A673 (cell line): ENCODE measurements at regions not wholly inside any gene's neighbourhood (a gene's known extent, or its start where the extent isn't known, plus 50 kb on each side); places are given as distances from the start of the nearest gene placed in this dataset.

Experiments
- BruUV-seq: library from RNA; stranded (reverse); fragments of 400-500 nt; replicated peaks from 2 replicates; lab custom pipeline; 2021; lab: Mats Ljungman, UMichigan
- CTCF ChIA-PET: fragments of 300-600 bp; sonication (Branson Sonifier 250); formaldehyde crosslinking; loops from one replicate; lab custom pipeline; 2022; ENCODE audit warnings: antibody characterized with exemption; lab: Charles Lee
- POLR2A ChIA-PET: fragments of 300-600 bp; sonication (Branson Sonifier 250); formaldehyde crosslinking; loops from one replicate; lab custom pipeline; 2022; ENCODE audit warnings: antibody characterized with exemption; ENCODE audit not compliant: low non-redundant PET; lab: Charles Lee
- DNase-seq: peaks from one replicate; pipeline ENCODE4 v3.0.0-alpha.2; 2015; ENCODE audit warnings: low spot score
- H3K27ac ChIP-seq: fragments of 200-600 bp; sonication (generic); 2 replicates; pipeline ENCODE4 v1.5.1; 2016; ENCODE audit warnings: mixed run types, low read depth, mild to moderate bottlenecking, mixed read lengths, antibody characterized with exemption, low read length; ENCODE audit not compliant: poor library complexity, severe bottlenecking
- H3K27me3 ChIP-seq: fragments of 200-600 bp; sonication (generic); replicated peaks from 2 replicates; pipeline ENCODE4 v1.6.1; 2017; ENCODE audit warnings: mixed run types, low read depth, mild to moderate bottlenecking, mixed read lengths, antibody characterized with exemption, low read length; ENCODE audit not compliant: insufficient read depth, poor library complexity
- H3K36me3 ChIP-seq: fragments of 200-600 bp; sonication (generic); 2 replicates; pipeline ENCODE4 v1.6.1; 2016; ENCODE audit warnings: mixed run types, mild to moderate bottlenecking, mixed read lengths, antibody characterized with exemption, low read length; ENCODE audit not compliant: insufficient read depth, poor library complexity, severe bottlenecking
- H3K4me1 ChIP-seq: fragments of 200-600 bp; sonication (generic); 2 replicates; pipeline ENCODE4 v1.6.1; 2017; ENCODE audit warnings: mixed run types, mild to moderate bottlenecking, mixed read lengths, antibody characterized with exemption, low read length; ENCODE audit not compliant: insufficient read depth, poor library complexity, severe bottlenecking
- H3K4me3 ChIP-seq: fragments of 200-600 bp; sonication (generic); 2 replicates; pipeline ENCODE4 v1.5.1; 2016; ENCODE audit warnings: low read depth, mixed run types, mild to moderate bottlenecking, mixed read lengths, low read length; ENCODE audit not compliant: poor library complexity, severe bottlenecking
- H3K9me3 ChIP-seq: fragments of 200-600 bp; sonication (generic); 2 replicates; pipeline ENCODE4 v1.6.1; 2016; ENCODE audit warnings: mixed run types, low read depth, mild to moderate bottlenecking, mixed read lengths, antibody characterized with exemption, low read length; ENCODE audit not compliant: poor library complexity, severe bottlenecking
- CTCF ChIP-seq: fragments of 300-800, 200-600 bp; sonication (generic); conservative IDR thresholded peaks from 2 replicates; pipeline ENCODE4 v1.5.1; 2017; ENCODE audit warnings: low read depth, mild to moderate bottlenecking, antibody characterized with exemption, low read length, moderate library complexity, mixed read lengths
- EZH2 ChIP-seq: fragments of 200-600 bp; sonication (generic); IDR thresholded peaks from 2 replicates; pipeline ENCODE4 v1.6.1; 2017; ENCODE audit warnings: borderline replicate concordance, low read depth, mild to moderate bottlenecking, mixed read lengths, antibody characterized with exemption, low read length; ENCODE audit not compliant: poor library complexity, severe bottlenecking
- intact Hi-C: fragments of 100-400 bp; cut with micrococcal nuclease; formaldehyde crosslinking; loops from one replicate; pipeline ENCODE4 v1.10.0; 2022; ENCODE audit not compliant: unreplicated experiment

DNA sequence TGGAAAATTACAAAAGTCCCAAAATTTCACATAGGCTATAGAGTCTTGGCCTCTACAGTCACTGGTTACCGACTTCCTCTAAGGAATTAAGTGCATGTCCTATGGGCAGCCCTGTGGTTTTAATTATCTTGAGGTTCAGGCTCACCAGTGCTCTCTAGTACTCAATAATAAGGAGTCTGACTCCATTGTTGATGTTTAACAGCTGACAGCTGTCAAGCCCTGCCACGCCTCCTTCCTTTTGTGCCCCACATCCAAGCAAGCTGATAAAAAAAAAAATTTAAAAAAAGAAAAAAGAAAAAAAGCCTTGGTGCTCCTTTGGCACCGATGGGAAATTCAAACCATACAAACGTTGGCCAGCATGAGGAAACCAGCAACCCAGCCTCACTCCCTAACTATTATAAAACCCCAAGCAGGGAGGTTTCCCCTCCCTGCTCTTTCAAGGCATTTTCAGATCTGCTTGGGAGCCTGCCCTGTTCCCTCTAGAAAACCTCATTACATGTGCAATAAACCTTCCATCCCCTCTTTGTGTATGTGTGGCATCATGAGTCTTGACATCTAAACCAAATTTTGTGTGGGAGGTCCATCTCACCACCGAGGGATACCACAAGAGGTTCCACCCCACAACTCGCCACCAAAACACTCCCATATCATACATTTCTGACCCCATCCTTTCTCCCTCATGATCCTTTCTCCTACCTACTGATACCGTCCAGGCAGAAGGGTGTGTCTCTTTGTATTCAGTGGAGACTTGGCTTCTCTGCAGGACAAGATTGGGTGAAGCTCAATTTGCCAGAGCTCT lies 70.9 kb upstream of the CCDC71L start:
- TF ChIP-seq CTCF, result no peak
- BruUV-seq, result no TSS peak
- Histone ChIP-seq H3K27ac (no peak overlapping the region), H3K4me3 (no peak overlapping the region), H3K36me3 (no peaks in the 10 kb centered on the region), H3K27me3 (no peaks in the 10 kb centered on the region), H3K9me3 (peaks cover 4% of the 10 kb centered on the region), H3K4me1 (peaks cover 7% of the 10 kb centered on the region)
- CTCF ChIA-PET, result no interaction called here
- POLR2A ChIA-PET, result no interaction called here
- intact Hi-C loops, result no loop called here
- peak; percentile 28 for DNase-seq

- Histone ChIP-seq H3K4me3 (no peak overlapping the region), H3K27me3 (no peaks in the 10 kb centered on the region), H3K9me3 (peaks cover 4% of the 10 kb centered on the region), H3K27ac (no peak overlapping the region), H3K4me1 (peaks cover 7% of the 10 kb centered on the region), H3K36me3 (no peaks in the 10 kb centered on the region)
- intact Hi-C loops, result loop anchor here (1.0 to 5.0 kb wide), 2 partner anchors 75 to 263 kb away; no protein-coding TSS in a partner anchor
- POLR2A ChIA-PET, result no interaction called here
- no peak for TF ChIP-seq CTCF
- TF ChIP-seq EZH2, result no peak
- CTCF ChIA-PET, result interaction anchor here (0.7 to 2.1 kb wide), 4 partner anchors 37 to 559 kb away, joined by 3 to 27 read pairs (median 9); no protein-coding TSS in a partner anchor
- no TSS peak for BruUV-seq
- DNase-seq, result no peak
Observed at GRCh38 chr7:106735637-106736036, 74.7 kb upstream of the CCDC71L start.

- Histone ChIP-seq H3K9me3 (peaks cover 4% of the 10 kb centered on the region), H3K4me3 (no peak overlapping the region), H3K27ac (no peak overlapping the region), H3K27me3 (no peaks in the 10 kb centered on the region), H3K4me1 (peaks cover 7% of the 10 kb centered on the region), H3K36me3 (no peaks in the 10 kb centered on the region)
- ChIA-PET POLR2A (no interaction called here), CTCF (interaction anchor here (0.6 to 2.1 kb wide), 10 partner anchors 25 to 560 kb away, joined by 3 to 27 read pairs (median 4); partner anchors contain the start of gene CCDC71L)
- BruUV-seq, result no TSS peak
- TF ChIP-seq EZH2 (no peak), CTCF (no peak)
- intact Hi-C loops, result loop anchor here (1.0 to 5.0 kb wide), 2 partner anchors 76 to 264 kb away; no protein-coding TSS in a partner anchor
- DNase-seq, result no peak
Observed at GRCh38 chr7:106736123-106736507, 75.2 kb upstream of the CCDC71L start.
